Thyroid gland (tissue), 4 donors: ENCODE measurements at regions not wholly inside any gene's neighbourhood (a gene's known extent, or its start where the extent isn't known, plus 50 kb on each side); places are given as distances from the start of the nearest gene placed in this dataset.

Experiments used
- DNase-seq, 2 donors: peaks; one replicate each; pipeline ENCODE4 v3.0.0-alpha.2; 2019
- H3K27ac ChIP-seq, 3 donors: fragments of 200-600 bp; sonication (generic); 1 replicate in 2 of 3; 2 replicates in 1 of 3; pipeline ENCODE4 v1.5.1; 2016 to 2019; ENCODE audit warnings: mild to moderate bottlenecking in 1 of 3, moderate library complexity in 1 of 3
- H3K27me3 ChIP-seq: fragments of 200-600 bp; sonication (generic); one replicate; pipeline ENCODE4 v1.5.1; 2019
- H3K36me3 ChIP-seq, 2 donors: fragments of 200-600 bp; sonication (generic); one replicate each; pipeline ENCODE4 v1.5.1; 2016 to 2019
- H3K4me1 ChIP-seq, 2 donors: fragments of 200-600 bp; sonication (generic); one replicate each; pipeline ENCODE4 v1.5.1; 2017 to 2019
- H3K4me3 ChIP-seq, 3 donors: fragments of 200-600 bp; sonication (generic); replicated peaks in 1 of 3; 1 replicate in 2 of 3; 2 replicates in 1 of 3; pipeline ENCODE4 v1.5.1; 2016; ENCODE audit warnings: mild to moderate bottlenecking in 1 of 3
- H3K9me3 ChIP-seq: fragments of 200-600 bp; sonication (generic); one replicate; pipeline ENCODE4 v1.5.1; 2017
- POLR2A ChIP-seq, 2 donors: fragments of 450-650 bp; IDR thresholded peaks; one replicate each; pipeline ENCODE4 v1.6.1; 2017; ENCODE audit warnings: antibody characterized with exemption in 2 of 2, mild to moderate bottlenecking in 2 of 2, moderate library complexity in 1 of 2
- WGBS, 2 donors: methylation state at CpG; one replicate each; pipeline ENCODE4 v1.1.5; 2017; 5-methylcytosine and 5-hydroxymethylcytosine counted together
- intact Hi-C: fragments of 100-400 bp; cut with DNase I; formaldehyde crosslinking; loops from one replicate; pipeline ENCODE4 v1.15.1; 2023
- TF ChIP-seq, protein P1 (sequence below), 6 experiments: fragments of 200-600 bp in 3 of 6; fragments of 450-650 bp in 3 of 6; sonication (generic) in 3 of 6; IDR thresholded peaks; one replicate each; pipeline ENCODE4 v1.5.1; 2016 to 2019; ENCODE audit warnings: antibody characterized with exemption in 6 of 6, mild to moderate bottlenecking in 2 of 6, inconsistent platforms in 1 of 6, moderate library complexity in 1 of 6

DNA sequence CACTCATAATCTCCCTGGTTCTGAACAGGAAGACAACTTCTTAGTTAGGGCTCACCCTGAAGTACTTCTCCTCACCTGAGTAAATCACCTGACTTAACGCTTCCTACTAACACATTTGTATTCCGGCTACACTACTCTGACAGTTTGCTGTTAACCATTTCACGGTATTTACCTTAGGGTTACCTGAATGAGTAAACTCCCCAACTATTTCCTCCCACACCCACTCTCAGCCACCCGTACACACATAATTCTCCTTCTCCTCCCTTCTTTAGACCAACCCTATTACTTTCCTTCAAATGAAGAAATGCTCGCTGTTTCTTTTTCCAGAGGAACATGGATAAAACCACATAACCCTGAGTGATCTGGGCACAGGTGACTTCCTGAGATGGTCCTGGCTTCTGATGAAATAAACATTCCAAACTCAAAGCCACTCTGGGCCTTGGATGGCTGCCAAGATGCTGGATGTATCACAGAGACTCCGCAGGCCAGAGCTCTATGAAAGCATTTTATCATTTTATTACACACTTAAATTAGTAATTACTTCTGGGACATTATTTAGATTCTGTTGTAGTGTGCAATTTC lies 183.6 kb upstream of the ATP11B start:
- no peaks in the 10 kb centered on the region for H3K27me3 ChIP-seq
- H3K4me1 ChIP-seq: no peaks in the 10 kb centered on the region
- no peak for TF ChIP-seq POLR2A (IDR thresholded peaks at IDR 0.05)
- TF ChIP-seq, protein P1, sequence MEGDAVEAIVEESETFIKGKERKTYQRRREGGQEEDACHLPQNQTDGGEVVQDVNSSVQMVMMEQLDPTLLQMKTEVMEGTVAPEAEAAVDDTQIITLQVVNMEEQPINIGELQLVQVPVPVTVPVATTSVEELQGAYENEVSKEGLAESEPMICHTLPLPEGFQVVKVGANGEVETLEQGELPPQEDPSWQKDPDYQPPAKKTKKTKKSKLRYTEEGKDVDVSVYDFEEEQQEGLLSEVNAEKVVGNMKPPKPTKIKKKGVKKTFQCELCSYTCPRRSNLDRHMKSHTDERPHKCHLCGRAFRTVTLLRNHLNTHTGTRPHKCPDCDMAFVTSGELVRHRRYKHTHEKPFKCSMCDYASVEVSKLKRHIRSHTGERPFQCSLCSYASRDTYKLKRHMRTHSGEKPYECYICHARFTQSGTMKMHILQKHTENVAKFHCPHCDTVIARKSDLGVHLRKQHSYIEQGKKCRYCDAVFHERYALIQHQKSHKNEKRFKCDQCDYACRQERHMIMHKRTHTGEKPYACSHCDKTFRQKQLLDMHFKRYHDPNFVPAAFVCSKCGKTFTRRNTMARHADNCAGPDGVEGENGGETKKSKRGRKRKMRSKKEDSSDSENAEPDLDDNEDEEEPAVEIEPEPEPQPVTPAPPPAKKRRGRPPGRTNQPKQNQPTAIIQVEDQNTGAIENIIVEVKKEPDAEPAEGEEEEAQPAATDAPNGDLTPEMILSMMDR (IDR thresholded peaks at IDR 0.05): no peak
- H3K36me3 ChIP-seq: no peaks in the 10 kb centered on the region
- H3K4me3 ChIP-seq: no peak overlapping the region
- 38 to 42% methylated on average over 6 of the region's 6 CpGs for WGBS, 2 donors
- intact Hi-C loops: no loop called here
- H3K9me3 ChIP-seq: no peaks in the 10 kb centered on the region
- H3K27ac ChIP-seq: no peak overlapping the region
- DNase-seq: peak; percentile 57 to 73

DNA sequence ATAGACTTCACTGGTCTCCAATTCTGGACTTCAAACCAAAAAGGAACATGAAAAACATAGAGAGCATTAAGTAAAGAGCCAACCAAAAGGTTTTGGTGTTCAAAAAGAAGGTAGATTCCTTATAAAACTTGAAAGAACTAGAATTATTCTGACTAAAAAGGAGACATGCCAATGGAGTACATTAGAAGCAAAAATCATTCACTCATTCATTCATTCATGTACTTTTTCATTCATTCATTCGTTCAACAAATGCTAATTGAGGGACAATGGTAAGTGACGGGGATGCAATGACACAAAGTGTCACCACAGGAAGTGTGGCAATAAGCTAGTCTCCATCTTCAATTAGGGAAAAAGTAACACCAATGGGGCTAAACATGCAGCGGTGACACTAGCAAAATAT lies 181.0 kb upstream of the ATP11B start:
- H3K9me3 ChIP-seq: no peaks in the 10 kb centered on the region
- TF ChIP-seq, protein P1 (IDR thresholded peaks at IDR 0.05): no peak
- TF ChIP-seq POLR2A (IDR thresholded peaks at IDR 0.05): no peak
- no peak overlapping the region for H3K27ac ChIP-seq
- DNase-seq: no peak
- no peaks in the 10 kb centered on the region for H3K36me3 ChIP-seq
- 88 to 89% methylated on average over 3 of the region's 3 CpGs for WGBS, 2 donors
- intact Hi-C loops: no loop called here
- H3K4me1 ChIP-seq: no peaks in the 10 kb centered on the region
- no peak overlapping the region for H3K4me3 ChIP-seq
- H3K27me3 ChIP-seq: no peaks in the 10 kb centered on the region

DNA sequence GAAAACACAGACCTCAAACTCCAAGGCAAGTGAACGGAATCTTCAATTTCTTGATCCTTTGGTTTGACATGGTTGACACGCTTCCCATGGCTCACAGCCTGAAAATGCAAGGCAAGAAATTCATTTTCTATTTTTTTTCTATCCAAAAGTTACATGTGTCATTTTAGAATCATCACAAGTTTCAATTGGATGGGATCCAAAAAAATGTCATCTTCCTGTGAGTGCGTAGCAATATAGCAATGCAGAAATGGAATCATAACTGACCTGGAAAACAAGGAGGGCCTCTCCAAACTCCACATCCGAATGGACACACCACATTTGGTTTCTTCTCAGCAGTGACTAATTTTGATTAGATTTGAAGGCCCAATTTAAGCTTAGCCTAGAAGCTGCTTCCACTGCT lies 175.8 kb upstream of the ATP11B start:
- Histone ChIP-seq H3K36me3 (no peaks in the 10 kb centered on the region), H3K4me3 (no peak overlapping the region), H3K9me3 (no peaks in the 10 kb centered on the region), H3K4me1 (no peaks in the 10 kb centered on the region), H3K27ac (no peak overlapping the region), H3K27me3 (no peaks in the 10 kb centered on the region)
- TF ChIP-seq POLR2A (IDR thresholded peaks at IDR 0.05): no peak
- TF ChIP-seq, protein P1 (IDR thresholded peaks at IDR 0.05): no peak
- DNase-seq: no peak
- WGBS, 2 donors: 81 to 83% methylated on average over 4 of the region's 4 CpGs
- intact Hi-C loops: no loop called here

DNA sequence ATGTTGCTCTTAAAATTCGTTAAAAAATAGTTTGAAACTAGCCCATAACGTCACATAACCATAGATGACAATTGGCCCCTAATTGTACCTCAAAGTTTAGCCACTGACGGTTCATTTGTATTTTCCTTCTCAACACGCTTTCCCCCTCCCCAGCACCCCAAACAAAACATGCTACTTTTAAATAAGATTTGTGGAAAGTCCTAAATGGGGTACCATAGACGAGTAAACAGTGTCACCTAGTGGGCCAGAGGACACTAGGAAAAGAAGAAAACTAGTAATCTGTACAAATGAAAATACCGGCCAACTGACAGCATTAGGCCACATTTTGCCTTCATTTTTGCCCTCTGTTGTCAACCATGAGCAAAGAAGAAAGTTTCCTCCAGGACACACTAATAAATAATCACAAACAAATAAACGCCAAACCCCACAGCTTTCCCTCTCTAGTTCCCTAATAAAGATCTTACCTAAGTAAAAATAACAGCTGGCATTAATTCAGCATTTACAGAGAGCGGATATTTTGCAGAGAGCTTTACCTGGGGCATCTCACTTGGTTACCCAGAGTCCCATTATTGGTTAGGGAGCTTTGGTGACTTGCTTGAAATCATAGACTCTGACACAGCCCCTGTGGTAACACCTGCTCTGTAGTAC lies 175.1 kb upstream of the ATP11B start:
- H3K4me1 ChIP-seq: no peaks in the 10 kb centered on the region
- no peaks in the 10 kb centered on the region for H3K9me3 ChIP-seq
- no peaks in the 10 kb centered on the region for H3K27me3 ChIP-seq
- no peak overlapping the region for H3K27ac ChIP-seq
- intact Hi-C loops: no loop called here
- H3K4me3 ChIP-seq: no peak overlapping the region
- TF ChIP-seq POLR2A (IDR thresholded peaks at IDR 0.05): no peak
- TF ChIP-seq, protein P1 (IDR thresholded peaks at IDR 0.05): peak in 3 of 6 experiments; percentile 20 to 38 (median 30)
- H3K36me3 ChIP-seq: no peaks in the 10 kb centered on the region
- no peak for DNase-seq
- WGBS, 2 donors: 42 to 43% methylated on average over 8 of the region's 8 CpGs

DNA sequence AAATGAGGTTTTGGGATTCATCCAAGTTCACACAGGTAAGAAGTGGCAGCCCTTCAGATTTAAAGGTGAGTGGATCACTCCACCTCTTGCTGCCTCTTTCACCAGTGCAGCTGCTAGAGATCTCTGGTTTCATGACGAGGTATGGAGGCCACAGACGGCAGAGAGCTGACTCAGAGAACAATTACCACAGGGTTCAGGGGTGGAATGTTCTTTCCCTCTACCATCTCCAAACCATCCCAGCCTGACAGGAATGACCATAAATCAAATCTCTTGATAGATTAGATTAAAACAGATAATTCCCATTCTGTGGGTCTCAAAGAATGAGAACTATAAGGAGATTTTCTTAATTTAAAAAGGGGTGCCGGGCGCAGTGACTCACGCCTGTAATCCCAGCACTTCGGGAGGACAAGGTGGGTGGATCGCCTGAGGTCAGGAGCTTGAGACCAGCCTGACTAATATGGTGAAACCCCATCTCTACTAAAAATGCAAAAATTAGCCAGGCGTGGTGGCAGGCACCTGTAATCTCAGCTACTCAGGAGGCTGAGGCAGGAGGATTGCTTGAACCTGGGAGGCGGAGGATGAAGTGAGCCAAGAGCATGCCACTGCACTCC lies 174.2 kb upstream of the ATP11B start:
- intact Hi-C loops: no loop called here

More for the DNA sequence above, 174.2 kb upstream of the ATP11B start:
- DNase-seq: no peak
- H3K27ac ChIP-seq: no peak overlapping the region
- no peaks in the 10 kb centered on the region for H3K4me1 ChIP-seq
- no peaks in the 10 kb centered on the region for H3K27me3 ChIP-seq
- H3K9me3 ChIP-seq: no peaks in the 10 kb centered on the region
- no peaks in the 10 kb centered on the region for H3K36me3 ChIP-seq
- 80 to 86% methylated on average over 9 of the region's 9 CpGs for WGBS, 2 donors
- no peak overlapping the region for H3K4me3 ChIP-seq
- no peak for TF ChIP-seq POLR2A (IDR thresholded peaks at IDR 0.05)
- TF ChIP-seq, protein P1 (IDR thresholded peaks at IDR 0.05): no peak
